ENCODE measurements at regions not wholly inside any gene's neighbourhood (a gene's known extent, or its start where the extent isn't known, plus 50 kb on each side); places are given as distances from the start of the nearest gene placed in this dataset.

DNA sequence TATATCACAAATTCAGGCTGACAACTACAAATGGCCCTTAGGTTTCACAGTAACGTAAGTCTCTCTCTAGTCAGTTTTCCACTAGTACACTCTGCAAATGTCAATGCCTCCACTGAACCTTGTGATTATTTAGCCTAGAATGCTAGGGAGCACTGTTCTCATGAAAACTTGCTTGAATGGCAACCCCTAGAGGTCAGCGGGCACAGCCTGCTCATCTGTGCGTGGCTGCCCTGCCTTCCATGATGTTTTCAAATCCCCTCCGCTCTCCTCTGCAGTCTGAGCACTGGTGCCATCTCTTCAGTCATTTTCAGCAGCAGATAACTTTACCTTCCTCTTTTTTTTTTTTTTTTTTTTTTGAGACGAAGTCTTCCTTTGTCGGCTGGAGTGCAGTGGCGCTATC lies 84.1 kb upstream of the GULP1 start:
- TF ChIP-seq, protein P1, sequence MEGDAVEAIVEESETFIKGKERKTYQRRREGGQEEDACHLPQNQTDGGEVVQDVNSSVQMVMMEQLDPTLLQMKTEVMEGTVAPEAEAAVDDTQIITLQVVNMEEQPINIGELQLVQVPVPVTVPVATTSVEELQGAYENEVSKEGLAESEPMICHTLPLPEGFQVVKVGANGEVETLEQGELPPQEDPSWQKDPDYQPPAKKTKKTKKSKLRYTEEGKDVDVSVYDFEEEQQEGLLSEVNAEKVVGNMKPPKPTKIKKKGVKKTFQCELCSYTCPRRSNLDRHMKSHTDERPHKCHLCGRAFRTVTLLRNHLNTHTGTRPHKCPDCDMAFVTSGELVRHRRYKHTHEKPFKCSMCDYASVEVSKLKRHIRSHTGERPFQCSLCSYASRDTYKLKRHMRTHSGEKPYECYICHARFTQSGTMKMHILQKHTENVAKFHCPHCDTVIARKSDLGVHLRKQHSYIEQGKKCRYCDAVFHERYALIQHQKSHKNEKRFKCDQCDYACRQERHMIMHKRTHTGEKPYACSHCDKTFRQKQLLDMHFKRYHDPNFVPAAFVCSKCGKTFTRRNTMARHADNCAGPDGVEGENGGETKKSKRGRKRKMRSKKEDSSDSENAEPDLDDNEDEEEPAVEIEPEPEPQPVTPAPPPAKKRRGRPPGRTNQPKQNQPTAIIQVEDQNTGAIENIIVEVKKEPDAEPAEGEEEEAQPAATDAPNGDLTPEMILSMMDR (conservative IDR thresholded peaks at IDR 0.05; ENCODE audit: control insufficient read depth, insufficient read depth, low read depth, low read length): no peak
- DNase-seq (ENCODE audit: low read depth): no peak
- H3K4me3 ChIP-seq (ENCODE audit: control insufficient read depth, low read depth, low read length): no peak overlapping the region

DNA sequence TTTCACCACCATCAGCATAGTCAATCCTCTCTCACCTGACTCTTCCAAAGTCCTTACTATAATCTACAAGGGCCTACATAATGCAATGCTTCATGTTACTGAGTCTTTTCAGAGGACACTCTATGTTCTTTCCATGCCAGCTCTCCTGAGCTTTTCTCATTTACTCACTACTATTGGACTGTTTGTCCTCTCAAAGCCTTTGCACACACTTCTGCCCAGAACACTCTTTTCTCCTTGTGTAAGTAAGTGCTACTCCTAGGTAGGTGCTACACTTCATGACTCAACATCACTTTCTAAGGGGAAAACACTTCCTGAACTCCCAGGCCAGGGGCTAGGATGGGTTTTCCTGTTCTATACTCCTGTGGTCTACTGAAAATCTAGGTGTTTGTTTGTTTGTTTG lies 82.5 kb upstream of the GULP1 start:
- TF ChIP-seq, protein P1 (conservative IDR thresholded peaks at IDR 0.05; ENCODE audit: control insufficient read depth, insufficient read depth, low read depth, low read length): no peak
- DNase-seq (ENCODE audit: low read depth): no peak
- H3K4me3 ChIP-seq (ENCODE audit: control insufficient read depth, low read depth, low read length): no peak overlapping the region

DNA sequence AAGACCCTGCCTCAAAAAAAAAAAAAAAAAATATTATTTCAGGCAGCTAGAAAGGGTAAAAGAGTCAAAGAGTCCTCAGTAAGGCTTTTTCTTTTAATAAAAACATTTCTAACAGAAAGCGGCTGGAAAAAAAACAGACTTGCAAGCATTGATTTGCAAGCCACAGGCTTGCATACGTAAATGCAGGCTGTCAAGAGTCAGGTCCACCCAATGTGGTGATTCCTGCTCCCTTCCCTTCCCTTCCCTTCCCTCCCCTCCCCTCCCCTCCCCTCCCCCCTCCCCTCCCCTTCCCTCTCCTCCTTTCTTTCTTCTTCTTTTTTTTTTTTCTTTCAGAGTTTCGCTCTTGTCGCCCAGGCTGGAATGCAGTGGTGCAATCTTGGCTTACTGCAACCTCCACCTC lies 74.4 kb upstream of the GULP1 start:
- TF ChIP-seq, protein P1 (conservative IDR thresholded peaks at IDR 0.05; ENCODE audit: control insufficient read depth, insufficient read depth, low read depth, low read length): no peak
- no peak overlapping the region for H3K4me3 ChIP-seq (ENCODE audit: control insufficient read depth, low read depth, low read length)
- no peak for DNase-seq (ENCODE audit: low read depth)

DNA sequence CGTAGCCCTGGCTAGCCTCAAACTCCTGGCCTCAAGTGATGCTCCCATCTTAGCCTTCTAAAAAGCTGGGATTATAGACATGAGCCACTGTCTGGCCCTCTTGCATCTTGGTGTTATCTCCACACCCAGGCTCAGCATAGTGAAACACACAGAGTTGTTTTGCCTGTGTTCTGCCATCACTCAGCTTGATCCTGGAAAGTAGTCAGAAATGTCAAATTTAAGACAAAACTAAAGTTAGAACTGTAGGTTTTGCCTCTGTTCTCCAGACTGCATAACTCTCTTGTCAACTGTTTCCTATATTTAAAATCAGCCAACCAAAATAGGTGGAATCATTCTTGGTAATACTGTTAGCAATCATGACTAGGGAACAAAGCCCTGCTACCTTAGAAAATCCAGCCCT lies 72.1 kb upstream of the GULP1 start:
- H3K4me3 ChIP-seq (ENCODE audit: control insufficient read depth, low read depth, low read length): no peak overlapping the region
- no peak for DNase-seq (ENCODE audit: low read depth)
- TF ChIP-seq, protein P1 (conservative IDR thresholded peaks at IDR 0.05; ENCODE audit: control insufficient read depth, insufficient read depth, low read depth, low read length): no peak

DNA sequence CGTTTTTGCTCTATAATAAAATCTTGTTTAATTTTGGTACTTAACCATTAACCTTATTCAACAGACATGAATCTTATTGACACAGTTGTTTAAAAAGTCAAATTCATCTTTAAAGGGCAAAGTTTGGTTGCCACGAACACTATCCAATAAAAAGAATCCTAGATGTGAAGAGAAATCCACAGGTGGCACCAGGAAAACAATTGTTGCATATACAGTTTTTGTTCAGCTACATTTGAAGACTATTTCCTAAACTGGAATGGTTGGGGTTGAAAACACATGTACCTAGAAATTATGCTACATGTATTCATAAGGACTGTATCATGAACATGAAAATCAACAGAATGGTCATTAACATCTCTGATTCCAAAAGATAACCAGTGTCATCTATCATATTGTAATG lies 71.1 kb upstream of the GULP1 start:
- TF ChIP-seq, protein P1 (conservative IDR thresholded peaks at IDR 0.05; ENCODE audit: control insufficient read depth, insufficient read depth, low read depth, low read length): no peak
- no peak for DNase-seq (ENCODE audit: low read depth)
- H3K4me3 ChIP-seq (ENCODE audit: control insufficient read depth, low read depth, low read length): no peak overlapping the region

DNA sequence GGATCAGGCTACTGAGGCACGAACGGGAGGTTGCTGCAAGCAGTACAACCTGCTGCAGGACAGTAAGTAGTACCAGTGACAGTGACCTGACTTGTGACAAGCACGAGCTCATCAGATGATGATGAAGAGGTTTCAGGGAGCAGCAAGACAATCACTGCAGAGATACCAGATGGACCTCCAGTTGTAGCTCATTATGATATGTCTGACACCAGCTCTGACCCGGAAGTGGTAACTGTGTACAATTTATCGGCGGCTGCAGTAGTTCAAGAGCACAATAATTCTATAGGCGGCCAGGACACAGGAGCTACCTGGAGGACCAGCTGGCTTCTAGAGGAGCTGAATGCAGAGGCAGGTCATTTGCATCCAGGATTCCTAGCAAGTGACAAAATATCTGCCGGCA lies 64.0 kb upstream of the GULP1 start:
- no peak overlapping the region for H3K4me3 ChIP-seq (ENCODE audit: control insufficient read depth, low read depth, low read length)
- DNase-seq (ENCODE audit: low read depth): no peak
- TF ChIP-seq, protein P1 (conservative IDR thresholded peaks at IDR 0.05; ENCODE audit: control insufficient read depth, insufficient read depth, low read depth, low read length): no peak

DNA sequence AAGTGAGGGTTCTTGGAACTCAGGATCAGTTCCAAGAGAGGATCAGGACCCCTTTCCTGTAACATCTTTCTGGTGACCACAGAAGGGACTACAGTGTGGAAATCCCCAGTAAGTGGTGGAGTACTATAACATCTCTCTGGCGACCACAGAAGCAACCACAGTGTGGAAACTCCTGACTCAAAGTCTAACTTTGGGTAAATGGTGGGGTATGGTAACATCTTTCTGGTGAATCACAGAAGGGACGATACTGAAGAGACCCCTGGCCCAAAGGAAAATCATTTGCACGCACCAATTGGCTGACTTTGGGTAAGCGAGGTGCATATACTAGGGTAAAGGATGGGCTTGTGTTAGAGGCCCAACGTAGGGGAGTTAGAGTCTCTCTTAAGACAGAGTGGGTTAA lies 56.3 kb upstream of the GULP1 start:
- TF ChIP-seq, protein P1 (conservative IDR thresholded peaks at IDR 0.05; ENCODE audit: control insufficient read depth, insufficient read depth, low read depth, low read length): no peak
- H3K4me3 ChIP-seq (ENCODE audit: control insufficient read depth, low read depth, low read length): no peak overlapping the region
- no peak for DNase-seq (ENCODE audit: low read depth)

All from fibroblast of mammary gland (primary cell).